Panc1 (cell line): ENCODE measurements at regions not wholly inside any gene's neighbourhood (a gene's known extent, or its start where the extent isn't known, plus 50 kb on each side); places are given as distances from the start of the nearest gene placed in this dataset.

Experiments used
- ATAC-seq: fragments of 200-7000 bp; cut with Tn5 transposase; 2 replicates; pipeline ENCODE4 v1.9.1; 2020; ENCODE audit warnings: mild to moderate bottlenecking, moderate library complexity
- BruUV-seq: library from RNA; stranded (reverse); fragments of 400-500 nt; replicated peaks from 2 replicates; lab custom pipeline; 2021; lab: Mats Ljungman, UMichigan
- CTCF ChIA-PET: fragments of 300-600 bp; sonication (Branson Sonifier 250); formaldehyde crosslinking; loops from one replicate; lab custom pipeline; 2022; ENCODE audit warnings: antibody characterized with exemption; lab: Charles Lee
- POLR2A ChIA-PET: fragments of 300-600 bp; sonication (Branson Sonifier 250); formaldehyde crosslinking; loops from one replicate; lab custom pipeline; 2022; ENCODE audit warnings: antibody characterized with exemption; lab: Charles Lee
- DNase-seq: peaks from one replicate; pipeline ENCODE4 v3.0.0-alpha.2; 2010; ENCODE audit warnings: low read depth, low spot score
- H3K27ac ChIP-seq: 2 replicates; pipeline ENCODE4 v1.5.1; 2011; ENCODE audit warnings: mild to moderate bottlenecking, low read length, inconsistent platforms
- H3K27me3 ChIP-seq: fragments of 200-500 bp; sonication (Bioruptor generic); 2 replicates; pipeline ENCODE4 v1.6.0; 2014; ENCODE audit warnings: low read length, inconsistent platforms; ENCODE audit not compliant: control insufficient read depth, insufficient read depth
- H3K36me3 ChIP-seq: fragments of 200-500 bp; sonication (Bioruptor generic); 2 replicates; pipeline ENCODE4 v1.5.1; 2014; ENCODE audit warnings: inconsistent platforms, mild to moderate bottlenecking, low read length, moderate library complexity; ENCODE audit not compliant: control insufficient read depth, insufficient read depth
- H3K4me1 ChIP-seq: 2 replicates; pipeline ENCODE4 v1.5.1; 2011; ENCODE audit warnings: inconsistent platforms, mild to moderate bottlenecking, low read length, moderate library complexity; ENCODE audit not compliant: control insufficient read depth, insufficient read depth
- H3K4me3 ChIP-seq, 2 experiments: 2 replicates each; pipeline ENCODE4 v1.5.1; 2011 to 2012; ENCODE audit warnings: low read depth in 2 of 2, low read length in 2 of 2, mild to moderate bottlenecking in 2 of 2, inconsistent platforms in 1 of 2, moderate library complexity in 1 of 2
- H3K9me3 ChIP-seq: fragments of 200-500 bp; sonication (Bioruptor generic); 2 replicates; pipeline ENCODE4 v1.5.1; 2014; ENCODE audit warnings: low read depth, mild to moderate bottlenecking, inconsistent platforms, low read length, moderate library complexity; ENCODE audit not compliant: control insufficient read depth, insufficient read depth
- POLR2AphosphoS5 ChIP-seq: IDR thresholded peaks from 2 replicates; pipeline ENCODE4 v1.6.1; 2012; ENCODE audit warnings: mild to moderate bottlenecking, low read depth, low read length, moderate library complexity
- SIN3A ChIP-seq: IDR thresholded peaks from 2 replicates; pipeline ENCODE4 v1.6.1; 2012; ENCODE audit warnings: low read depth, mild to moderate bottlenecking, low read length, moderate library complexity, borderline replicate concordance; ENCODE audit not compliant: insufficient read depth
- TCF7L2 ChIP-seq: IDR thresholded peaks from 2 replicates; pipeline ENCODE4 v1.6.1; 2011; ENCODE audit warnings: mild to moderate bottlenecking, low read depth, low read length, inconsistent platforms
- in situ Hi-C: cut with HindIII; loops from 2 replicates; pipeline ENCODE4 v1.10.0; 2016; ENCODE audit warnings: low sequenced_read_pairs, low pct_unique_long_range_greater_than_20kb
- intact Hi-C: fragments of 100-400 bp; cut with micrococcal nuclease; formaldehyde crosslinking; loops from one replicate; pipeline ENCODE4 v1.10.0; 2022; ENCODE audit not compliant: unreplicated experiment
- TF ChIP-seq, protein P1 (sequence below): fragments of 450-650 bp; IDR thresholded peaks from 2 replicates; pipeline ENCODE4 v1.5.1; 2017; ENCODE audit warnings: mild to moderate bottlenecking
- TF ChIP-seq, protein P2 (sequence below), 2 experiments: IDR thresholded peaks; 2 replicates each; pipeline ENCODE4 v1.6.1; 2011 to 2012; ENCODE audit warnings: low read depth in 2 of 2, control low read depth in 1 of 2, low read length in 1 of 2, mild to moderate bottlenecking in 1 of 2, moderate library complexity in 1 of 2; ENCODE audit not compliant: insufficient read depth in 1 of 2

DNA sequence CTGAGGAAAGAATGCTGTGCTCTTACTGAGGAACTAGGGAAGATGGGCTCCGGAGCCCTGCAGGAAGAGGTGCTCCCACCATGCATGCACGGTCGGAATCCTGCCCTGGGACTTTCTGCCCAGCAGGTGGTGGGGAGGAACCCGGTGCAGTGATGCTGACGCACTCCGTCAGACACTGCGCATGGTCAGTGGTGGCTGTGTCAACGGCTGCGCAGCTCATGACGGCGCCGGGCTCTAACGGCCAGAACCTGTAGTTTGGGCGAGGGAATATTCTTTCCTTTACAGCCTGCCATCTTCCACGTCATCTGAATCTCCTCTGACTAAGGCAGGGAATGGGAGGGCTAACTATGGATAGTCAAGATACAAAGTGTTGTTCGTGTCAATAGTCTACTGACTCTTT lies 189.2 kb upstream of the MGMT start:
- DNase-seq (no peak), ATAC-seq (no peak)
- H3K36me3 ChIP-seq, result no peaks in the 10 kb centered on the region
- H3K4me3 ChIP-seq, result no peak overlapping the region
- TF ChIP-seq, protein P1, sequence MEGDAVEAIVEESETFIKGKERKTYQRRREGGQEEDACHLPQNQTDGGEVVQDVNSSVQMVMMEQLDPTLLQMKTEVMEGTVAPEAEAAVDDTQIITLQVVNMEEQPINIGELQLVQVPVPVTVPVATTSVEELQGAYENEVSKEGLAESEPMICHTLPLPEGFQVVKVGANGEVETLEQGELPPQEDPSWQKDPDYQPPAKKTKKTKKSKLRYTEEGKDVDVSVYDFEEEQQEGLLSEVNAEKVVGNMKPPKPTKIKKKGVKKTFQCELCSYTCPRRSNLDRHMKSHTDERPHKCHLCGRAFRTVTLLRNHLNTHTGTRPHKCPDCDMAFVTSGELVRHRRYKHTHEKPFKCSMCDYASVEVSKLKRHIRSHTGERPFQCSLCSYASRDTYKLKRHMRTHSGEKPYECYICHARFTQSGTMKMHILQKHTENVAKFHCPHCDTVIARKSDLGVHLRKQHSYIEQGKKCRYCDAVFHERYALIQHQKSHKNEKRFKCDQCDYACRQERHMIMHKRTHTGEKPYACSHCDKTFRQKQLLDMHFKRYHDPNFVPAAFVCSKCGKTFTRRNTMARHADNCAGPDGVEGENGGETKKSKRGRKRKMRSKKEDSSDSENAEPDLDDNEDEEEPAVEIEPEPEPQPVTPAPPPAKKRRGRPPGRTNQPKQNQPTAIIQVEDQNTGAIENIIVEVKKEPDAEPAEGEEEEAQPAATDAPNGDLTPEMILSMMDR, result no peak
- TF ChIP-seq POLR2AphosphoS5 (no peak), SIN3A (no peak), TCF7L2 (no peak)
- TF ChIP-seq, protein P2, sequence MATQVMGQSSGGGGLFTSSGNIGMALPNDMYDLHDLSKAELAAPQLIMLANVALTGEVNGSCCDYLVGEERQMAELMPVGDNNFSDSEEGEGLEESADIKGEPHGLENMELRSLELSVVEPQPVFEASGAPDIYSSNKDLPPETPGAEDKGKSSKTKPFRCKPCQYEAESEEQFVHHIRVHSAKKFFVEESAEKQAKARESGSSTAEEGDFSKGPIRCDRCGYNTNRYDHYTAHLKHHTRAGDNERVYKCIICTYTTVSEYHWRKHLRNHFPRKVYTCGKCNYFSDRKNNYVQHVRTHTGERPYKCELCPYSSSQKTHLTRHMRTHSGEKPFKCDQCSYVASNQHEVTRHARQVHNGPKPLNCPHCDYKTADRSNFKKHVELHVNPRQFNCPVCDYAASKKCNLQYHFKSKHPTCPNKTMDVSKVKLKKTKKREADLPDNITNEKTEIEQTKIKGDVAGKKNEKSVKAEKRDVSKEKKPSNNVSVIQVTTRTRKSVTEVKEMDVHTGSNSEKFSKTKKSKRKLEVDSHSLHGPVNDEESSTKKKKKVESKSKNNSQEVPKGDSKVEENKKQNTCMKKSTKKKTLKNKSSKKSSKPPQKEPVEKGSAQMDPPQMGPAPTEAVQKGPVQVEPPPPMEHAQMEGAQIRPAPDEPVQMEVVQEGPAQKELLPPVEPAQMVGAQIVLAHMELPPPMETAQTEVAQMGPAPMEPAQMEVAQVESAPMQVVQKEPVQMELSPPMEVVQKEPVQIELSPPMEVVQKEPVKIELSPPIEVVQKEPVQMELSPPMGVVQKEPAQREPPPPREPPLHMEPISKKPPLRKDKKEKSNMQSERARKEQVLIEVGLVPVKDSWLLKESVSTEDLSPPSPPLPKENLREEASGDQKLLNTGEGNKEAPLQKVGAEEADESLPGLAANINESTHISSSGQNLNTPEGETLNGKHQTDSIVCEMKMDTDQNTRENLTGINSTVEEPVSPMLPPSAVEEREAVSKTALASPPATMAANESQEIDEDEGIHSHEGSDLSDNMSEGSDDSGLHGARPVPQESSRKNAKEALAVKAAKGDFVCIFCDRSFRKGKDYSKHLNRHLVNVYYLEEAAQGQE (IDR thresholded peaks at IDR 0.05; ENCODE audit: insufficient read depth in 1 of 2, low read depth in 2 of 2, low read length in 1 of 2), result no peak
- no peaks in the 10 kb centered on the region for H3K9me3 ChIP-seq
- intact Hi-C loops (no loop called here), in situ Hi-C loops (no loop called here)
- ChIA-PET CTCF (no interaction called here), POLR2A (no interaction called here)
- no peak overlapping the region for H3K27ac ChIP-seq
- no peaks in the 10 kb centered on the region for H3K27me3 ChIP-seq
- no TSS peak for BruUV-seq
- no peaks in the 10 kb centered on the region for H3K4me1 ChIP-seq

DNA sequence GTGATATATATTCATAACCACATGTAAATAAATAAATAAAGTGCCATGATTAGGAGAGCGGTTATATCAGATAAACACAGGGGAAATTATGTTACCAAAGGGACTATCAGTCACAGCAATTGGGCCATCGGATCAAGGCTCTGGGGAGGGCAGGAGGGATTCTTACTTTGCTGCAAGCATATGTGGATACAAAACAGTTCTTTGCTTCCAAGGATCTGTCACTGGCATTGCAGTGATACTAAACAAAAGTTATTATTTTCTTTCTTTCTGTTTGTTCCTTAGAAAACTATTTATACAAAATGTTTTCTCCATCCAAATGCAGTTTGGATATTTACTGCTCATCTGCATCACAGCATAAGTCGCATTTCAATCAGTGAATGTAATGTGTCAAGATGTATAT lies 188.4 kb upstream of the MGMT start:
- Histone ChIP-seq H3K36me3 (no peaks in the 10 kb centered on the region), H3K27ac (no peak overlapping the region), H3K27me3 (no peaks in the 10 kb centered on the region), H3K4me3 (no peak overlapping the region), H3K9me3 (no peaks in the 10 kb centered on the region), H3K4me1 (no peaks in the 10 kb centered on the region)
- BruUV-seq, result no TSS peak
- in situ Hi-C loops, result no loop called here
- ChIA-PET POLR2A (no interaction called here), CTCF (no interaction called here)
- no peak for TF ChIP-seq POLR2AphosphoS5
- no peak for TF ChIP-seq SIN3A
- TF ChIP-seq, protein P1, result no peak
- TF ChIP-seq TCF7L2, result no peak
- TF ChIP-seq, protein P2 (IDR thresholded peaks at IDR 0.05; ENCODE audit: insufficient read depth in 1 of 2, low read depth in 2 of 2, low read length in 1 of 2), result no peak
- intact Hi-C loops, result no loop called here
- no peak for DNase-seq
- no peak for ATAC-seq
